Sigmoid colon (tissue), 6 donors: ENCODE measurements at regions not wholly inside any gene's neighbourhood (a gene's known extent, or its start where the extent isn't known, plus 50 kb on each side); places are given as distances from the start of the nearest gene placed in this dataset.

ENCODE experiments used
- DNase-seq: peaks from one replicate; pipeline ENCODE4 v3.0.0-alpha.2; 2019
- H3K27ac ChIP-seq, 4 donors: fragments of 200-600 bp; sonication (generic); one replicate each; pipeline ENCODE4 v1.5.1; 2016 to 2019; ENCODE audit warnings: mild to moderate bottlenecking in 1 of 4
- H3K27me3 ChIP-seq, 3 donors: fragments of 200-600 bp; sonication (generic); one replicate each; pipeline ENCODE4 v1.5.1; 2019; ENCODE audit warnings: mild to moderate bottlenecking in 1 of 3
- H3K36me3 ChIP-seq, 4 donors: fragments of 200-600 bp; sonication (generic); one replicate each; pipeline ENCODE4 v1.5.1; 2016 to 2019
- H3K4me1 ChIP-seq, 4 donors: fragments of 200-600 bp; sonication (generic); one replicate each; pipeline ENCODE4 v1.5.1; 2017 to 2019
- H3K4me3 ChIP-seq, 4 donors: fragments of 200-600 bp; sonication (generic); one replicate each; pipeline ENCODE4 v1.5.1; 2017 to 2019; ENCODE audit warnings: mild to moderate bottlenecking in 2 of 4, moderate library complexity in 1 of 4
- H3K9me3 ChIP-seq, 4 donors: fragments of 200-600 bp in 3 of 4; sonication (generic) in 3 of 4; one replicate each; pipeline versions ENCODE4 v1.5.1 to v1.6.1; 2013 to 2019
- CTCF ChIP-seq, 4 experiments: fragments of 450-650 bp in 3 of 4; fragments of 200-600 bp in 1 of 4; IDR thresholded peaks; one replicate each; pipeline ENCODE4 v1.5.1; 2016 to 2019; ENCODE audit warnings: antibody characterized with exemption in 4 of 4, mild to moderate bottlenecking in 3 of 4, moderate library complexity in 2 of 4
- EP300 ChIP-seq, 4 donors: sonication (generic); formaldehyde crosslinking; IDR thresholded peaks; one replicate each; pipeline ENCODE4 v1.6.1; 2017; ENCODE audit warnings: antibody characterized with exemption in 4 of 4
- POLR2A ChIP-seq, 2 donors: fragments of 450-650 bp; IDR thresholded peaks; one replicate each; pipeline ENCODE4 v1.6.1; 2016; ENCODE audit warnings: antibody characterized with exemption in 2 of 2, mild to moderate bottlenecking in 2 of 2, moderate library complexity in 2 of 2
- POLR2AphosphoS5 ChIP-seq, 4 donors: sonication (generic); formaldehyde crosslinking; IDR thresholded peaks; one replicate each; pipeline ENCODE4 v1.6.1; 2017; ENCODE audit warnings: antibody characterized with exemption in 4 of 4
- whole genome bisulfite sequencing, 2 donors: extraction: QIAGEN DNeasy Blood & Tissue Kit; methylation state at CpG; one replicate each; pipeline ENCODE4 v1.1.7; 2013; 5-methylcytosine and 5-hydroxymethylcytosine counted together
- intact Hi-C: fragments of 100-400 bp; cut with DNase I; formaldehyde crosslinking; loops from one replicate; pipeline ENCODE4 v1.15.1; 2023
- donor health status: healthy with polysubstance abuse.
- donor health status: healthy.

DNA sequence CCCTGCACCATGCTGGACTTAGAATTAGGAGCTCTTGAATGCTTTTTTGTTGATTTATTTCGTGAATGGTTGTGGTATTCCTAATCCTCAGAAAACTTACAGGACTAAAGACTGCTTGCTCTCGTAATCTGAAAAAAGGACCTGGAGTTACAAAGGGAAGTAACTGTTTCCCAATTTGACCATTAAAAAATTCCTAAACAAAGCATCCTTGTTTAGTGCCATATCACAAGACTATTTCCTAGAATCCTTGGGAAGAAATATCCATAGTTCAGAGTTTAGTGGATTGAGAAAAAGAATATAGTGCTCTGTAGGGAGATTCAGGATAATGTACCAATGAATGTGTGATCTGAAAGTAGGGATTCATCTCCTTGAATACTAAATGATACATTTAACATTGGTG is 186.8 kb downstream of the NDFIP2 start:
- no peaks in the 10 kb centered on the region for H3K4me1 ChIP-seq
- no peaks in the 10 kb centered on the region for H3K9me3 ChIP-seq
- no peak overlapping the region for H3K27ac ChIP-seq
- TF ChIP-seq POLR2A (IDR thresholded peaks at IDR 0.05) (no peak), POLR2AphosphoS5 (IDR thresholded peaks at IDR 0.05) (no peak), EP300 (IDR thresholded peaks at IDR 0.05) (no peak)
- H3K4me3 ChIP-seq, result no peak overlapping the region
- intact Hi-C loops, result no loop called here
- DNase-seq, result no peak
- WGBS, 2 donors, result 82% methylated on average over 2 of the region's 2 CpGs
- no peaks in the 10 kb centered on the region for H3K36me3 ChIP-seq
- no peaks in the 10 kb centered on the region for H3K27me3 ChIP-seq

DNA sequence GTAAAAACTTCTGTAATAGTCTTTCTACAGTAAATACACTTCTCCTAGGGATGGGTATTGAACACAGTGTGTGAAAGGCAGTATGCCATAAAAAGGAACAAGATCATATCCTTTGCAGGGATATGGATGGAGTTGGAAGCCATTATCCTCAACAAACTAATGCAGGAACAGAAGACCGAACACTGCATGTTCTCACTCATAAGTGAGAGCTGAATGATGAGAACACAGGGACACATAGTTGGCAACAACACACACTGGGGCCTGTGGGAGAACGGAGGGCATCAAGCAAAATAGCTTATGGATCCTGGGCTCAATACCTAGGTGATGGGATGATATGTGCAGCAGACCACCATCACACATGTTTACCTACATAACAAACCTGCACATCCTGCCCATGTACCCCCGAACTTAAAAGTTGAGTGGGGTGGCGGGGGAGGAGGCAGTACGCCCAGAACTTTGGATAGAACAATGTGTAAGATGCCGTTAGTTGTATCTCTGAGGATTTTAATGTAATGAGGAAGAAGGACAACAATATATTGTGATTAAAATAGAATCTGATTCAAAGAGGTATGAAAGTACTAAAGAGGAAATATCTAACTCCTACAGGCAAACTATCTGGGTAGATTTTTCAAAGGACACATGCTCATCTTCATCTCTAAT is 183.2 kb downstream of the NDFIP2 start:
- no peaks in the 10 kb centered on the region for H3K27me3 ChIP-seq
- no peak for DNase-seq
- no peaks in the 10 kb centered on the region for H3K36me3 ChIP-seq
- TF ChIP-seq POLR2A (IDR thresholded peaks at IDR 0.05) (no peak), CTCF (IDR thresholded peaks at IDR 0.05) (no peak), POLR2AphosphoS5 (IDR thresholded peaks at IDR 0.05) (no peak), EP300 (IDR thresholded peaks at IDR 0.05) (no peak)
- peaks cover 0 to 6% (median under 1%) of the 10 kb centered on the region in 4 donors for H3K4me1 ChIP-seq
- 77 to 95% methylated on average over 6 of the region's 6 CpGs for WGBS, 2 donors
- H3K4me3 ChIP-seq, result no peak overlapping the region
- H3K9me3 ChIP-seq, result no peaks in the 10 kb centered on the region
- intact Hi-C loops, result no loop called here
- no peak overlapping the region for H3K27ac ChIP-seq

DNA sequence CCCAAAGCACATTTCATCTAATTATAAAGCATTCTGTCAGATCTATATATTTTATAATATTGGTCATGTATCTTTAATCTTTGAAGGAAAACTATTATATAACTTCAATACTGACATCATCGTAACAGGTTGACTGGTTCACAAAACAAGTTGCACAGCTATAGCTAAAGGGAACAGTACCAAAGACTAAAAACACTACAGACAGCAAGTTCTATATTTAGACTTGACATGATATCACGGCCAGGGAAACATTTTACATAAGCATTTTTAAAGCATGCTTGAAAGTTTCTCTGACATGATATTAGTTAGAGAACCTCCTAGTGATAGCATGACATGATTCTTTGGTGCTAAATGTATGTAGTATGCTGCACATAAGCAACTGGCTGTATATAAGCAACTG is 182.5 kb downstream of the NDFIP2 start:
- TF ChIP-seq EP300 (IDR thresholded peaks at IDR 0.05) (no peak), POLR2AphosphoS5 (IDR thresholded peaks at IDR 0.05) (no peak), POLR2A (IDR thresholded peaks at IDR 0.05) (no peak), CTCF (IDR thresholded peaks at IDR 0.05) (no peak)
- WGBS, 2 donors, result 75 to 81% methylated on average over 2 of the region's 2 CpGs

GRCh38 chr13:79662882-79663281 is 181.9 kb downstream of the NDFIP2 start:
- no peak overlapping the region for H3K27ac ChIP-seq
- WGBS, 2 donors, result 25 to 39% methylated on average over 3 of the region's 3 CpGs
- no peak for TF ChIP-seq EP300 (IDR thresholded peaks at IDR 0.05)
- no peak for TF ChIP-seq CTCF (IDR thresholded peaks at IDR 0.05)
- no peak for TF ChIP-seq POLR2AphosphoS5 (IDR thresholded peaks at IDR 0.05)
- intact Hi-C loops, result no loop called here
- no peaks in the 10 kb centered on the region for H3K27me3 ChIP-seq
- H3K4me3 ChIP-seq, result no peak overlapping the region
- no peak for DNase-seq
- H3K36me3 ChIP-seq, result no peaks in the 10 kb centered on the region
- H3K4me1 ChIP-seq, result peaks cover 0 to 15% (median 9%) of the 10 kb centered on the region in 4 donors
- H3K9me3 ChIP-seq, result no peaks in the 10 kb centered on the region

More for the DNA sequence above, 182.5 kb downstream of the NDFIP2 start:
- Histone ChIP-seq H3K27me3 (no peaks in the 10 kb centered on the region), H3K4me3 (no peak overlapping the region), H3K36me3 (no peaks in the 10 kb centered on the region), H3K4me1 (peaks cover 0 to 12% (median 5%) of the 10 kb centered on the region in 4 donors), H3K27ac (no peak overlapping the region), H3K9me3 (no peaks in the 10 kb centered on the region)
- intact Hi-C loops, result no loop called here
- no peak for DNase-seq

DNA sequence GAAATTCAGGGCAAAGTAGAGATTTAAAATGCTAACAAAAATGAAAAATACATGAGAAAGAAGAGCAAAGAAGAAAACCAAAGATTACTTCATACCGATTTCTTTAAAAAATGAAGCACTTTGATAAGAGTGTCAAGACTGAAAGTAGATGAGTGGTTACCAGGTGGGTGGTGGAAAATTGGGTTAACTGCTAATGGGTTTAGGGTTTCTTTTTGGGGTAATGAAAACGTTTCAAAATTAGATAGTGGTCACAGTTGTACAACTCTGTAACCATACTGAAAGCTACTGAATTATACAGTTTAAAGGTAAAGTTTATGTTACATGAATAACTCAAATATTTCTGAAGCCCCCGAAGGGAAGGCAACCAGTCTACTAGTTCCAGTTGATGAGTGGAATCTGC is 179.4 kb downstream of the NDFIP2 start:
- no peak overlapping the region for H3K27ac ChIP-seq
- no peaks in the 10 kb centered on the region for H3K27me3 ChIP-seq
- no peak for TF ChIP-seq CTCF (IDR thresholded peaks at IDR 0.05)
- no peak for TF ChIP-seq POLR2AphosphoS5 (IDR thresholded peaks at IDR 0.05)
- TF ChIP-seq EP300 (IDR thresholded peaks at IDR 0.05), result no peak
- no peak for TF ChIP-seq POLR2A (IDR thresholded peaks at IDR 0.05)
- intact Hi-C loops, result no loop called here
- peaks cover 0 to 15% (median 9%) of the 10 kb centered on the region in 4 donors for H3K4me1 ChIP-seq
- no peak for DNase-seq
- H3K4me3 ChIP-seq, result no peak overlapping the region
- no peaks in the 10 kb centered on the region for H3K36me3 ChIP-seq
- H3K9me3 ChIP-seq, result no peaks in the 10 kb centered on the region
- 71 to 80% methylated on average over 3 of the region's 3 CpGs for whole genome bisulfite sequencing, 2 donors
